Glutamatergic neuron (in vitro differentiated cells): ENCODE measurements at regions not wholly inside any gene's neighbourhood (a gene's known extent, or its start where the extent isn't known, plus 50 kb on each side); places are given as distances from the start of the nearest gene placed in this dataset.

Experiments
- DNase-seq: peaks from one replicate; pipeline ENCODE4 v3.0.0; 2022
- H3K27ac Mint-ChIP-seq: one replicate; pipeline ENCODE4 v1.8.0; 2020; ENCODE audit warnings: mild to moderate bottlenecking, mixed read lengths, inconsistent platforms; ENCODE audit not compliant: unreplicated experiment
- H3K27me3 Mint-ChIP-seq: one replicate; pipeline ENCODE4 v1.8.0; 2020; ENCODE audit warnings: mild to moderate bottlenecking, moderate library complexity, mixed read lengths, inconsistent platforms; ENCODE audit not compliant: unreplicated experiment
- H3K36me3 Mint-ChIP-seq: one replicate; pipeline ENCODE4 v1.8.0; 2020; ENCODE audit warnings: mild to moderate bottlenecking, mixed read lengths, inconsistent platforms; ENCODE audit not compliant: unreplicated experiment
- H3K4me1 Mint-ChIP-seq: one replicate; pipeline ENCODE4 v1.8.0; 2020; ENCODE audit warnings: mild to moderate bottlenecking, low read depth, mixed read lengths, inconsistent platforms; ENCODE audit not compliant: unreplicated experiment
- H3K4me3 Mint-ChIP-seq: one replicate; pipeline ENCODE4 v1.8.0; 2020; ENCODE audit warnings: mild to moderate bottlenecking, mixed read lengths, inconsistent platforms; ENCODE audit not compliant: unreplicated experiment
- H3K9me3 Mint-ChIP-seq: one replicate; pipeline ENCODE4 v1.8.0; 2020; ENCODE audit warnings: mild to moderate bottlenecking, moderate library complexity, mixed read lengths, inconsistent platforms; ENCODE audit not compliant: unreplicated experiment
- TF ChIP-seq, protein P1 (sequence below): fragments of 200-600 bp; sonication (generic); IDR thresholded peaks from one replicate; pipeline ENCODE4 v1.5.0; 2021; ENCODE audit not compliant: partially characterized antibody, unreplicated experiment

DNA sequence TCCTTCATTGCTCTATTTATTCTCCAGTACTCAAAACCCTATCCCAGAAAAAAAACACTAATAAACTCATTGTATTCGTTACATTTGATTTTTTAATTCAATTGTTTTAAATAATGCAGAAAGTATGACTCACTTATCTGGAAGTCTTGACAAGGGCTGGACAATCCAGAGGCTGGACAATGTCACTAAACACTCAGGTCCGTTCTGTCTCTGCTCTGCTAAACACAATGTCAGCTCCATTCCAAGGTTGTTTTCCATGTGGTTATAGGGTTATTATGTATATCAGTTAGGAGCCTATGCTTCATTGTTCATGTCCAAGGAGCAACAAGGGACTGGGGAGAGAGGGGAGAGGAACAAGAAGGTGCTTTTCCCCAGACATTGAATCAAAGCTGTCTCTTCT, 125.5 kb downstream of the IRS1 start:
- peaks cover 1% of the 10 kb centered on the region for H3K9me3 Mint-ChIP-seq
- H3K36me3 Mint-ChIP-seq = no peaks in the 10 kb centered on the region
- no peak overlapping the region for H3K4me3 Mint-ChIP-seq
- no peak overlapping the region for H3K27ac Mint-ChIP-seq
- no peak for DNase-seq
- TF ChIP-seq, protein P1, sequence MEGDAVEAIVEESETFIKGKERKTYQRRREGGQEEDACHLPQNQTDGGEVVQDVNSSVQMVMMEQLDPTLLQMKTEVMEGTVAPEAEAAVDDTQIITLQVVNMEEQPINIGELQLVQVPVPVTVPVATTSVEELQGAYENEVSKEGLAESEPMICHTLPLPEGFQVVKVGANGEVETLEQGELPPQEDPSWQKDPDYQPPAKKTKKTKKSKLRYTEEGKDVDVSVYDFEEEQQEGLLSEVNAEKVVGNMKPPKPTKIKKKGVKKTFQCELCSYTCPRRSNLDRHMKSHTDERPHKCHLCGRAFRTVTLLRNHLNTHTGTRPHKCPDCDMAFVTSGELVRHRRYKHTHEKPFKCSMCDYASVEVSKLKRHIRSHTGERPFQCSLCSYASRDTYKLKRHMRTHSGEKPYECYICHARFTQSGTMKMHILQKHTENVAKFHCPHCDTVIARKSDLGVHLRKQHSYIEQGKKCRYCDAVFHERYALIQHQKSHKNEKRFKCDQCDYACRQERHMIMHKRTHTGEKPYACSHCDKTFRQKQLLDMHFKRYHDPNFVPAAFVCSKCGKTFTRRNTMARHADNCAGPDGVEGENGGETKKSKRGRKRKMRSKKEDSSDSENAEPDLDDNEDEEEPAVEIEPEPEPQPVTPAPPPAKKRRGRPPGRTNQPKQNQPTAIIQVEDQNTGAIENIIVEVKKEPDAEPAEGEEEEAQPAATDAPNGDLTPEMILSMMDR = no peak
- peaks cover 4% of the 10 kb centered on the region for H3K4me1 Mint-ChIP-seq
- H3K27me3 Mint-ChIP-seq = no peaks in the 10 kb centered on the region

DNA sequence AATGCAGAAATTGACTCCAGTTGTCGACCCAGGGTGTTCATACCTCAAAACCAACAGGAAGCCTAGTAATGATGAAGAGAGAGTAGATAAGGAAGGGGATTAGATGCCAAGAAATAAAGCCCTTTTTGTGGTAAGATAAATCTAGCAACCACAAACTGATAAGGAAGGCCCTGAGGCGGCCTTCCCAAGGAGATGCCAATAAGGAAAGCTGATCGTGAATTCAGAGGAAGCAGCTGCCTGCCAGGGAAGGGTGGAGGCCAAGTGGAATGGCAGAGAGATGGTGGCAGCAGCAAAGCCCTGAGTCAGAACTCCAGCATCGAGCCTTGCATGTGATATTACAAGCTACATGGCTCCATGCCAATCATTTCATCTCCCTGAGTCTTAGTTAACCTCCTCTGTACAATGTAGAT, 126.3 kb downstream of the IRS1 start:
- TF ChIP-seq, protein P1 = no peak
- H3K27ac Mint-ChIP-seq = no peak overlapping the region
- H3K4me3 Mint-ChIP-seq = no peak overlapping the region
- peaks cover 1% of the 10 kb centered on the region for H3K9me3 Mint-ChIP-seq
- H3K36me3 Mint-ChIP-seq = no peaks in the 10 kb centered on the region
- peaks cover 1% of the 10 kb centered on the region for H3K4me1 Mint-ChIP-seq
- no peak for DNase-seq
- no peaks in the 10 kb centered on the region for H3K27me3 Mint-ChIP-seq

DNA sequence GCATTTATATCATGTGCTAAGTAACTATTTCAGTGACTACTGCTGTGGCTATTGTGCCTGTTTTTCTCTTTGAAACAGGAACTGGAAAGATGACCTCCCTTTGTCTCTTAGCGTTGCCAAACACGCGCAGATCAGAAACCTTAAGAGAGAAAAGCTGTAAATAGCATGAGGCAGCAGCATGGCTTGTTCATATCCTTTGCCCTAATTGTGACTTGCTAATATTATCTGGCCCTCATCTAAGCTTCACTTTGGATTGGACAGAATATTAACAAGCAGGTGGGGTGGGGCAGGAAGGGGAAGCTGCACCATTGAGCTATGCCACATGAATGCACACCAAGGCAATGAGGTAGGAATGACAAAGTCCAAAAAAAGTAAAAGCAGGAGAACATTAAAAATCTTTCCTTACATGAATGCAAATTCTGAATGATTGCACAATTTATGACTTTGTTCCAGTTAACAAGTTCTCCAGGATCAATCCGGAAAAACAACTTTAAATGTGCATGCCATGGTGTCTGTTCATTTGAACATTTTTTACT, 128.4 kb downstream of the IRS1 start:
- H3K4me3 Mint-ChIP-seq = no peak overlapping the region
- no peak overlapping the region for H3K27ac Mint-ChIP-seq
- no peak for DNase-seq
- TF ChIP-seq, protein P1 = no peak
- no peaks in the 10 kb centered on the region for H3K36me3 Mint-ChIP-seq
- H3K27me3 Mint-ChIP-seq = no peaks in the 10 kb centered on the region
- no peaks in the 10 kb centered on the region for H3K9me3 Mint-ChIP-seq
- H3K4me1 Mint-ChIP-seq = no peaks in the 10 kb centered on the region

DNA sequence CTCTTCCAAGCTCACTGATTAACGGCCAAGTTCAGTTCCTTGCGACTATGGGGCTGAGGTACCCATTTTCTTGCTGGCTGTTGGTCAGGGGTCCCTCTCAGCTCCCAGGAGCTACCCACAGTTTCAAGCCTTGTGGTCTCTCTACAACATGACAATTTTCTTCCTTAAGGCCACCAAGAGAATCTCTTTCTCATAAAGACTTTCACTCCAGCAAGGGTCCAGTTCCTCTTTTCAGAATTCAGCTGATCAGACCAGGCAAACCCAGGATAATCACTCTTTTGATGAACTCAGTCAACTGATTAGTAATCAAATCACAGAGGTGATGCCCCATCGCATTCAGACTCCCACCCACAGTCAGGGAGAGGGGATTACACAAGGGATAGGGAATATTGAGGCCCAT, 129.7 kb downstream of the IRS1 start:
- no peaks in the 10 kb centered on the region for H3K27me3 Mint-ChIP-seq
- no peaks in the 10 kb centered on the region for H3K9me3 Mint-ChIP-seq
- TF ChIP-seq, protein P1 = no peak
- H3K36me3 Mint-ChIP-seq = no peaks in the 10 kb centered on the region
- H3K27ac Mint-ChIP-seq = no peak overlapping the region
- no peak for DNase-seq
- no peaks in the 10 kb centered on the region for H3K4me1 Mint-ChIP-seq
- no peak overlapping the region for H3K4me3 Mint-ChIP-seq

DNA sequence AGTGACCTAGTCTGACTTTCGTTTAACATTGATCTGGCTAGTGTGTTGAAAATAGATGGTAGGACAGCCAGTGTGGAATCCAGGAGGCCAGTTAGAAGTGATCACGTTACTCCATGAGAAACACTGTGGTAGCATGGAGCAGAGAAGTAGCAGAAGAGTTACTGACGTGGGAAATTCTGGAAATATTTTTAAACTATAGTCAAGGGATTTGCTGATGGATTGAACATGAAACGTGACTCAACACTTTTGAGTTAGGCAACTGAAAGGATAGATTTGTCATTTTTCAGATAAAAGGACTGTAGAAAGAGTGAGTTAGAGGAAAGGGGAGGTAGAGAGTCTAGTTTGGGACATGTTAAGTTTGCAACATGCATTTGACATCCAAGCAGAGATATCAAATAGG, 130.4 kb downstream of the IRS1 start:
- Mint-ChIP-seq H3K4me1 (no peaks in the 10 kb centered on the region), H3K27ac (no peak overlapping the region), H3K4me3 (no peak overlapping the region), H3K27me3 (no peaks in the 10 kb centered on the region), H3K9me3 (no peaks in the 10 kb centered on the region), H3K36me3 (no peaks in the 10 kb centered on the region)
- DNase-seq = no peak
- TF ChIP-seq, protein P1 = no peak
